ENCODE measurements at regions not wholly inside any gene's neighbourhood (a gene's known extent, or its start where the extent isn't known, plus 50 kb on each side); places are given as distances from the start of the nearest gene placed in this dataset.

DNA sequence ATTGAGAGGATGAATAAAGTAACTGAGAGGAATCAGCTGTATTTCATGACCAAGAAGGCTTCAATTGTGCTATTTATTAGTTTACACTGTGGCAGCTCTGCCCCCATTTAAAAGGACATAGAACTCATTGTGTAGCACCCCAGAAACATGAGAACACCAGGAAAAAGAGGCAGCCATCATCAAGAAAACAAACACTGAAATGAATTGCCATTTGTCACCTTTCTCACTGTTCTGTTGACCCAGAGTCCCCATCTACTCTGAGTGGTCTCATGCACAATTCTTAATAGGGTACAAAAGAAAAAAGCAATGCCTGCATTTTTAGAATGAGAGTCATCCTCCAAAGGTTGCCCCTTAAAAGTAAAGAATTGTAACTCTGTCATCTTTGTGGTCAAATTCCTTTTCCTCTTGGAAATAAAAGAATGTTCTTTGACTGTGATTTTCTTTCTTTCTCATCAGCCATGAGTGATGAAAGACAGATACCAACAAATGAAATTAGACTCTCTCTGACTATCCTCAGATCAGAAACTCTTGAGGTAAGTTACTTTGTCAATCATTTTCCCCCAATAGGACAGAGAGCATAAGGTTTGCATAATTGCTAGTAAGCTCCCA is 1941.9 kb upstream of the PIK3C3 start:
- no peak for DNase-seq

DNA sequence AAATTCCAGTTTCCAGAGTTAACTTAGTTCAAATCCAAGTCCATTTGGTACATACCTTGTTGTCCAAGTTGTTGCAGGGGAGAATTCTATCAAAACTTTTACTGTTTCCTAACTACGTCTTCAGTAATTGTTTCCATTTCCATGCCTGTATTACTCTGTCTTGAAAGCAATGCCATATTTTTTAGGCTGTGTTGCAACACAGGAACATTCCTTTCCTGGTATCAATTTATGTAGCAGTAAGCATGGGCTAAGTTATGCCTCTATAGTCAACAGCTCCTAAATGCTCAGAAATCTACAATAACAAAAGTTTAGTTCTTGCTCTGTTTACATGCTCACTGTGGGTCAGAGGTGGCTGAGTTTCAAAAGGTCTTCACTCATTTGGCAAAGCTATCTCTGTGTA is 1943.8 kb upstream of the PIK3C3 start:
- DNase-seq, result no peak

DNA sequence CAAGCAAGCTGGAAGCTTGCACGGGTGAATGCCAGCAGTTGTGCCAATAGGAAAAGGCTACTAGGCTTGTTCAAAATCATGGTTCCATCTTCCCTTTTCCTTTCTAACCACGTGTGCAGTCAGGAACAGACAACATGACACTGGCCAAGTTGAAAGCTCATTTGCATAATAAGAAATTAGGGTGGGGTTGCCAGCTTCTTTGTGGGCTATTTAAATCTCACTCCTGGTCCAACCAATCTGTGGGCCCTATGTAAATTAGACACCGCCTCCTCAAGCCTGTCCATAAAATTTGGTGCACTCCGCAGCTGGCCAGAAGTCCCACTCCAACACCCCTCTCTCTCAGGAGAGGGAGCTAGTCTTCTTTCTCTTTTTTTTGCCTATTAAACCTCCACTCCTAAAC is 1948.4 kb upstream of the PIK3C3 start:
- DNase-seq, result no peak

DNA sequence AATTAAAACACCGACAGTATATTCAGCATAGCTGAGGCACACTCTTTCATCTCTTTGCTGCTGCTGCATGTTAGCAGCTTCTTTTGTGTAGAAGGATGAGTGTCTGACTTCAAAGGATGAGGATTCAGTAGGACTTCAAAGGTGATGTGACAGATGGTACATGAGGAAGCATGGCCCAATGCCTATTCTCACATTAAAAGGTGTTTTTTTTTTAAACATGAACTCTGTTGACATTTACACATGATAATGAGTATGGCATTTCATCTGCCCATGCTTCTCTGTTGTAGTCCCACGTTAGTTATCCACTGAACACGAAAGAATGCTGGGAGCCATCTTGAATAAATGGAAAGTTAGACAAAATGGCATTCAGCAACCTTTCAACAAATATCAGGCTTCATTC is 1950.8 kb upstream of the PIK3C3 start:
- no peak for DNase-seq

DNA sequence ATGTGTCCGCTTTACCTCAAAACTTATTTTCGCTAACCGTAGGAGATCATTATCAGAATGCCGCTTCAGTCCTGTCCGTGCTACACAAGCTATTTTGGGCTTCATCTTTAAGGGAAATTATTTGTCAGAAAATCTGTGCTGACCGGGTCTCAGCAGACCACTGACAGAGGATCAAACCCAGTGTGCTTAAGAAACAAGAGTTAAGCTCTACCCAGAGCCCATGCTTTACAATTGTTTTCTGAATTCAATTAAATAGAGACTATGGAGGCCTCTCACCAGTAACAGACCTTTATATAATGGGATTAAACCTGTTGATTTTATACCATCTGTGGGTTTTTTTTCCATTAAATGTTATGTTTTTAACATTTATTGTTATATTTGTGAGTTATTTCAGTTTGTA is 1956.7 kb upstream of the PIK3C3 start:
- DNase-seq, result no peak

DNA sequence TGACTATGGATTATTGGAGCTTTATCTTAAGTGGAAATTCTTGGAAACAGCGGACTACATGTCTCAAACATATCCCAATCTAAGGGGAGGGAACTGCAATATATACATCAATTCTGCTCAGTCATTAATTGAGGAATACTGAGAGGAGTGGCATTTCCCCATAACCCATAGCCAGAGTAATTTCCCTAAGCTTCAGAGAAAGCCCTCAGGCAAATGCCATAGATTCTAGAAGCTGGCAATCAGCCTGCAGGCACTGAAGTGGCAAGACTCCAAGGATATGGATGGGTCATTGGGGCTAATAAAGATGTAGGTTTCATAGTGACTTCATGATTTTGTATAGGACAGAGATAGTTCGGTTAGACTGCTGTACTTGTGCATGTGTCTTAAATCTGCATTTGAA is 1960.5 kb upstream of the PIK3C3 start:
- DNase-seq, result no peak

DNA sequence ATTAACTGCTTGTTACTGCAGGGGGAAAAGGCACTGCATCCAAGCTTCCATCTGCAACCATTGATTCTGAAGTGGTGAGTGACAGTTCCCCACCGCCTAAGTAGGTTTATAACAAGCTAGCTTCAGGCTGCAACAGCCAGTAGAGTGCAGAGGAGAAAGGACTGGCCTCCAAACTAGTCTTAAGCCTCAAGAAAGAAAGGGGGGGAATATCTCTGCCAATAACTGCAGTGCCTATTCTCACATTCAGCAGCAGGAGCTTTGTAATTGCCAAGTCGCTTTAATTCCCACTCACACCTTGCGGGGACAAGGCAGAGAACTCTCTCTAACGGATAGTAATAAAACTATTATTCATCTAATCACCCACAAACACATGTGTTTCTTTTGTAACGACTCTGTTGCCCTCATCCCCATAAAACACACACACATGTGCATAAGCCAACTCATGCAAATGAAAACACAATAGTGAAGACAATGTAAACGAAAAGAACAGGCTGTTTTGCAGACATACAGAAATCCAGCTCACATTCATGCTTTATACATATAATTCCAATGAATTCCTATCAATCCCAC is 1963.3 kb upstream of the PIK3C3 start:
- no peak for DNase-seq

DNA sequence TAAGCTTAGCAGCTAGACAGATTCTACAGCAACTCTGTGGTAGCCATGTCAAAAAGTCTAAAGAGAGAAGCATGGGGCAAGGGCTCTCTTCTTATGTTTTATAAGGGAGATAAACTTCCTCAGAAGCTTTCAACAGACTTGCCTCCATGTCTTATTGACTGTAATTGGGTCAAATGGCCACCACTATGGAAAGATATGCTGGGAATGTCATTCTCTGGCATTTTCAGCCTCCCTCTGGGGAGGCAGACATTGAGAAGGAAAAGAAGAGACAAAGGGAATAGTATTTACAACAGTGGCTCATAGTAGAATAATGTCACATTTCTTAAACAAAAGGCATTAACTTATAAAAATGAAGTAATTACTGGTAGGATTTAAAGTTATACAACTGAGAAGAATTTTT is 1964.5 kb upstream of the PIK3C3 start:
- no peak for DNase-seq

DNA sequence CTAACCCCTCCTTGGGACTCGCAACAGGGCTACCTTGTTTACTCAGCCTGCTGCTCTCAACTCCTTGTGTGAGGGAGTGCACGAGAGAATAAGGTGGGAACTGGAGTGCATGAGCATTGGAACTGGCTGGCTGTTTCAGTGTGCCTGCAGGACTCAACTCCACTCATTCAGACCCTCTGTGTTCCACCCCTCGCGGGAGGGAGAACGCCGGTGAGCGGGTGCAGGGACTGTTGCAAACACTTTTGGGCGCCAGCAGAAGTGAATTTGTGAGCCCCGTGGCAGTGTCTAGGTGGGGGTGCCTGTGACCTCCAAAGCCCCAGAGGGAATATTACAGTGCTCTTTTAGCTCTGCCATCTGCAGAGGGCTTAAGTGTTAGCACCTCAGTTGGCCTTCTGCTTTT is 1978.3 kb upstream of the PIK3C3 start:
- no peak for DNase-seq

DNA sequence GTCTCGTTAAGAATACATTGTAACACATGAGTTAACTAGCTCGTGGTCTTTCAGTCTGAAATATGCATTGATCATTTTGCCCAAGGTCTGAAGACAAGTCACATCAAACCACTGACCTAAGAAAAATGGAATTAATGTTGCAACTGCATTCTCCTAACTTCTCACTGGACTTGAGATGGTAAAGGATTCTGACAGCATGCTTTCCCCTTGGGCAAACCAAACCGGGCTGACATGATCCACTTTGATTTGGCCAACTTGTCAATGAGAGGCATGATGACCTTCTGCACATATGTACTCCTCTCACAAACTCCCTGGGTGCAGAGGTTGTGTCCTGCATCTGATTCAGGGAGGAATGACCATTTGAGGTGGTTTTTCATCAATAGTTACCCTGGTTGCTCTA is 1982.5 kb upstream of the PIK3C3 start:
- no peak for DNase-seq

DNA sequence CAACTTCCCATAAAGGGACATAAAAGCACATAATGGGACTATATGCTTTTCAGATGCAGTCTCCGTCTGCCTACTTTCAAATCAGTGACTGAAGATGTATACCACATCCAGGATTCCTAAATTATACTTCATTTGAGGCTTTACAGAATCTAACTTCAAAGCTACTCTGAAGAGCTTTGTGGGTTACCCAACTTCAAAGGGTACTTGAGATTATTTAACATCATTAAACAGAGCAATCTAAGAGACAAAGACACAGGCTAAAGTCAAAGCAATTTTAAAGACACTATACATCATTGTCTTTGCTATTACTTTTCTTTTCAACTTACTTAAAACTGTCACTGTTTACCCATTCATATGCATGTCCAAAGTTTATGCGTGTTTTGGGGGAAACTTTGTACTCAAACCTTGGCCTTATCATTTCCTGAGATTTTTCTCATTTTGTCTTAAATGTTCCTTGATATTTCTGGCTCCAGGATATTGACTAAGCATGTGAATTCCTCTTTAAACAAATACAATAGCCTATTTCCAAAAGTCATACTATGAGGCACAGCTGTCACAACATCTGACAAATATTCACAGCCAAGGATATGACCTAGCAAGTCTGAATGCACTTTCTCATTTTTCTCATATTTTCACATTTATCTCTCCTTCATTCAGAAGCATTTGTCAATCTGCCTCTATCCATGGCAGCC is 1985.1 kb upstream of the PIK3C3 start:
- no peak for DNase-seq

DNA sequence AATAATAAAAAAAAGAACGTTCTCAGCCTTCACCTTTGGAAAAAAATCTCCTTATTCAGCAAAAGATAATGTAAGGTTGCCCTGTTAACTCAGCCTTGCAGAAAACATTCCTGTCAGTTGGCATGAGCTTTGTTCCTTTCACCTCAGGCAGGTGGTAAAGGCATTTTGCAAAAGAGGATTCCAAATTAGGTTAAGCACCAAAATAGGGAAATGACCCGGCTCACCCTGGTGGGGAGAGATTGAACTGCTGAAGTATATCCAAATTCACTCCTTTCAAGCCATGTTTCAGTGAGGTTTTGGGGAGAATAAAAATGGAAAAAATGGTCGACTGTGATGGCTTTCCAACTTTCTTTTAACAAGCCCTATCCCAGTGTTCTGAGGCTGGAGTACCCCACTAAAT is 1988.8 kb upstream of the PIK3C3 start:
- DNase-seq, result no peak

DNA sequence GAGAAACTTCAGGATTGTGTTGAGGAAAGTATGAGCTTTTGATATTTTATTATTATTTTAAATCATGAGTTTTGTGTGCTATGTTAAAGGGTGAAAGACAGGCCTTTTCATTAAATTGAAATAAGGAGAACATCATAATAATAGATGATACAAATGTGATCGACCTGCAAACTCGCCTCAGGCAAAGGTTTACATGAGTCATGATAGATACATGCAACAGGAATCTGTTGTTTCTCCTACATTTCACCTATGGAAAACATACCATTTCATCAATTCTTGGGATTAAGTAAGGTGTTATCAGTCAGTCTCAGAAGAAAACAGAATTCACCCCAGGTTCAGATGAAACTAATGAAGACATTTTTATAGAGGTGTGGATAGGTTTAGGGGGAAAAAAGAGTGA is 1992.5 kb upstream of the PIK3C3 start:
- no peak for DNase-seq

DNA sequence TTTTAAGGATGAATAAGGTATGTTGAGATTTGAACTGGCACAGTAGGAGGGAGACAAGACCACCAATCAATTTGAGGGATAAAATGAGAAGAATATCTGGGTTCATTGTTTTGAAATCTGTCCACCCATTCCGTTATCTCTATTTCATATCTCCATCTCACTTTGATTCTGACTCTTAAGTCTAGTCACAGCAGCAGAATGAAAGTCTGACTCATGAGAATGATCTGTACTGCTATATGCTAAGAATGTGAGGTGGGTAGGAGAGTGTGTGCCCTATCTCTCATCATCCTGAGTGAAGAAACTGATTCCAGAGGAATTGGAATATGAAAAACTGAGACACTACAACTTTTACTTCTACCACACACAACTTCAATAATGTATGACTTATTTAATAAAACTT is 1994.5 kb upstream of the PIK3C3 start:
- DNase-seq, result no peak

DNA sequence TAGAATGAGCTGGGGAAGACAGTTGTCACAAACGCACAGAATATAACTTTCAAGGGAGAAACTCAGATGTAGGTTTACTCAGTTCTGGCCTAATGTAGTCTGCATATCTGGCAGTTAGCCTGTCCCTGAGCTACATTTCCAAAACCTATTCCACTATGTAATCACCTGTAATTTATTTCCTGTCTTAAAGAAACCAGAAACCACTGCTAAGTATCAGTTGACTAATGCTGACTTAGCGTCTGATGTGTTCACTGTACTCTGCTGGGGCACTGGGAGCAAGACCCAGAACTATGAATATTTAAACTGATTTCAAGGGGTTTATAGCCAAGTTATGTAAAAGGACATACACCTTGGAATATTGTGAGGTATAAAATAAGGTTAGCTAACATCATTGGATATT is 1995.2 kb upstream of the PIK3C3 start:
- DNase-seq, result no peak

DNA sequence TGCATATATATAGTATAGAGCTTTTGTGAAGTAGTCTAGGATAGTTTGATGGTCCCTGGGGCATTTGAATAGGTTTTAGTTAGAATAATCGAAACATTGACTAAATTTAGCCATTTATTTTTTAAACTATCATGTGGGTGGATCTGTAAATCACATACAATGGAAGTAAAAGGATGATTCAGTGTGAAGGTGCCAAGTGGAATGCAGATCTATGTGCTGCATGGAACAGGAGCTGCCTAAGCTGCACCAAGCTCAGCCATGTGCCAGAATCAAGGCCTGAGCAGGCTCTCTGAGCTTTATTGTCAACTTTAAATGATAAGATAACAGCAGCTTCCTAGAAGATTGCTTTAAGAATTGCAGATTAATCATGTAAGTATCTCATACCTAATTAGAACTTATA is 1996.2 kb upstream of the PIK3C3 start:
- DNase-seq, result no peak

DNA sequence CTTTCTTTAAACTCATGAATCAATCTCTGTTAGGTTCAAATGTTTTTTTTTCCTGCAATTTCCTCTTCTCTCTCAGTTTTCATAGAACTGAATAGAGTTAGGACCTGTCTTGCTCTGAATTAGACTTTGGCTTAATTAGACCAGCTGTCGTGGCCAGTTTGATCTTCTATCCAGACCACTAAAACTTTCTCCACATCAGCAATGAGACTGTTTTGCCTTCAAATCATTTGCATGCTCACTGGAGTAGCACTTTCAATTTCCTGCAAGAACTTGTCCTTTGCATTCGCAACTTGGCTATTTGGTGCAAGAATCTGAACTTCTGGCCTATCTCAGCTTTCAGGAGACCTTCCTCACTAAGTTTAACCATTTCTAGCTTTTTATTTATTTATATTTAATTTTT is 2002.2 kb upstream of the PIK3C3 start:
- no peak for DNase-seq

DNA sequence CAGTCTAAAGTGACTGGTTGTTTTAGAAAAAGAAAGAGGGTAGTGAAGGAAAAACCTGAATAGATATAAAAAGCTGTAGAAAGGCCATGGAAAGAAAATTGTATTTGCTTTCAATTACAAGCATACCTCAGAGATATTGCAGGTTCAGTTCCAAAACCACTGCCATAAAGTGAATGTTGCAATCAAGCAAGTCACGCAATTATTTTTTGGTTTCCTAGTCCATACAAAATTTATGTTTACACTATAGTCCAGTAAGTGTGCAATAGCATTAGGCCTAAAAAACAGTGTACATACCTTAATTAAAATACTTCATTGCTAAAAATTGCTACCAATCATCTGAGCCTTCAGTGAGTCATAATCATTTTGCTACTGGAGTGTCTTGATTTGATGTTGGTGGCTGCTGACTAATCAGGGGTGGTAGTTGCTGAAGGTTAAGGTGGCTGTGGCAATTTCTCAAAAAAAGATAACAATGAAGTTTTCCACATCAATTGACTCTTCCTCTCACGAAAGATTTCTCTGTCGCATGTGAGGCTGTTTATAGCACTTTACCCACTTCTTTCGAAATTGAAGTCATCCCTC is 2003.8 kb upstream of the PIK3C3 start:
- no peak for DNase-seq

DNA sequence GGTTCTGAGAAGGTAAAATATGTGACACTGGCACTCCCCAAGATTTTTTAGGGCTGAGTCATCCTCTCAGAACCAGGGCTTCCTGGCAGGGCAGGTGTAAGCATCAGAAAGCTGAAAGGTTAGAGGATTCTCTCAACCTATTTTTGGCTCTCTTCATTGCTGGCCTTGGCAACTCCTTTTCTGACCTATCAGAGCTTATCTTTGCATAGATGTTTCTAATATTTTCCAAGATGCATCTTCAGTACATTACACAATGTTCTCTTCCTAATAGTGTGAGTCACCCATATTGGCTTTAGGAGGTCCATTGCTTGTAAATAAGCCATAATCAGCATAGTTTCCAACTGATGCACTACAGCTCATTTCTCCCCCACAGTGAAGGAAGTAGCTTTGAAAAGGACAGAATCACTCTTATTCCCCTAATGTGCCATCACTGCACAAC is 2008.4 kb upstream of the PIK3C3 start:
- no peak for DNase-seq

DNA sequence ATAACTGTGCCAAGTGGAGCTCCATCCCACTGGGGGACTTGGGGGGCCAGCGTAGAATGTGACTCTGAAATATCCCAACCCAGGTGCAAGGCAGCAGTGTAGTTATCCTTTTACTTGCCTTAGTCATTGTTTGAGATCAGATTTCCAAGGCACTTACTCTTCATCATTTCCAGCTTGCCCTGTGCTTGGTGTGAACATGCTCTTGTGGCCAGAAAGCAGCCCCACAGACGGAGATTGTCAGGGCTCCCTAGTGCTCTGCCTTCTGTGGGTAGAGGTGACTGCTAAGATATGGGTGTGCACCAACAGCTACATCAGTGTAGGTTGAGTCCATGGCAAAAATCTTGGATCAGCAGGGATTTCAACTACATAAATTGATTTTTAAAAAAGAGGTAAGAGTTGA is 2010.0 kb upstream of the PIK3C3 start:
- no peak for DNase-seq

DNA sequence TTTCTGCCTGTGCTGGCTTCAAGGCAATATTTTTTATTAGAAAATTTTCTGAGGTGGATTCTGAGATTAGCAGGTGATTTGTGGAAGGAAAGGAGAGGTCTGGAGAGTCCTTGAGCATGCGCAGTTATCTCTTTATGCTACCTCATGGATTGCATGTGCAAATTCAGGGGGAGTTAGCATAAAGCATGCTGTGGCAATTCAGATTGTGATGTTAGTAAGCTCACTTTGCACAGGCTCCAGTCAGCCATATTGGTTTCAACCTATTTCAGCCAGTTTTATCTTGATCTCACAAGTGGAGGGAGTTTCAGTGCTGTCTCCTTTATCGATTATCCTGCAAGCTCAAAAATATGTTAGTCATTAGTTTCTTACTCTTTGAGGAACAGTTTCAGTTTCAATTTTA is 2012.3 kb upstream of the PIK3C3 start:
- DNase-seq, result no peak

DNA sequence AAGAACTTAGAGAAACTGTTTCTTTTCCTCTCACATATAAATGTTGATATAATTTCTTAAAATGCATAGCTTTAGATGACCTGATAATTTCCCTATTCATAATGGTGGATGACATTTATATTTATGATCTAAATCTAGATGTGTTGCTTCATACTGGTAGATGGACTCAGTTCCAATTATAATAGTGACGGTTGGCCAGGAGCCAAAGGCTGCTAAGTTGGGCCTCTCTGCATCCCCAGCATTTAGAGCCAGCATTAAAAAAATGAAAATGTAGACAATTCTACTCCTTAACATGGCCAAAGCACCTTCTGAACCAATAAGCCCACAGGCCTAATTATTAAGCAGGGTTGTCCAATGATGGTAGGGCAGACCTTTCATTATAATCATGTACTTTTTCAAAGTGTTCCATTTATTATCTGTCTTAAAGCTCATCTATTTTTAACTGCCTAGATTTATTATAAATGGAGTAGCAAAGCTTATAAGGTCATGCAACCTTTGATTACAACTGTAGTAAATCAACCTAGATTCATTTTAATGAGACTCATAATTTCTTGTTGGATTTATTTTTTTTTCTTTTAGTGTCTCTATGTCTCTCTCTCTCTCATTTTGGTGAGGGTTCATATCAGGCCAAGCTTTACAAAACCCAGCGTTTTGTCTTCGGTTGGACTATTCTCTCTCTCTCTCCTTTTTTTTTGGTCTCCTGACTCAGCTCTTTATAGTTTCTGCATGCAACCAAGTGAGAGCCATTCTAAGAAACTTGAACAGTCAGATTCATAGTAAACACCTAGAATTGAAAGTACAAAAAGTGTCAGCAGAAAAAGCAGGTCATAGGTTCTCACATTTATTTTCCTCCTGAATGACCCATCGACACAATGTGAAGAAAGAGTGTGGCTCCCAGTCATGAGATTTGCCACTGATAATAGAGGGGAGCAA is 2016.1 kb upstream of the PIK3C3 start:
- no peak for DNase-seq

DNA sequence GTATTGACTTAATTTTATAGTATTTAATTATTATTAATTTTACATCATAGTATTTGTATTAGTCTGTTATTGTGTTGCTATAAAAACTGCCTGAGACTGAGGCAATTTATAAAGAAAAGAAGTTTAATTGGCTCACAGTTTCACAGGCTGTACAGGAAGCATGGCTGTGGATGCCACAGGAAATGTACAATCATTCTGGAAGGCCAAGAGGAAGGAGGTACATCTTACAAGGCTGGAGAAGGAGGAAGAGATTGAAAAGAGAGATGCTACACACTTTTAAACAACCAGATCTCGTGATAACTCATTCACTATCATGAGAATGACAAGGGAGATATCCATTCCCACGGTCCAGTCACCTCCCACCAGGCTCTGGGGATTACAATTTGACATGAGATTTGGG is 2019.4 kb upstream of the PIK3C3 start:
- DNase-seq, result no peak

Data from activated CD4-positive, alpha-beta T cell treated with anti-CD3 and anti-CD28 coated beads, Interleukin-2, amount 50 U/mL, for 48 hours (primary cell).